Gastroesophageal sphincter (tissue), 3 donors: ENCODE measurements at regions not wholly inside any gene's neighbourhood (a gene's known extent, or its start where the extent isn't known, plus 50 kb on each side); places are given as distances from the start of the nearest gene placed in this dataset.

Source experiments
- CTCF ChIP-seq, 4 experiments: fragments of 200-600 bp in 2 of 4; fragments of 450-650 bp in 2 of 4; sonication (generic) in 1 of 4; IDR thresholded peaks; one replicate each; pipeline ENCODE4 v1.5.1; 2017 to 2019; ENCODE audit warnings: antibody characterized with exemption in 4 of 4, mild to moderate bottlenecking in 2 of 4, moderate library complexity in 2 of 4
- EP300 ChIP-seq: sonication (generic); formaldehyde crosslinking; IDR thresholded peaks from one replicate; pipeline ENCODE4 v1.6.1; 2017; ENCODE audit warnings: antibody characterized with exemption, mild to moderate bottlenecking
- POLR2A ChIP-seq, 2 donors: fragments of 450-650 bp; IDR thresholded peaks; one replicate each; pipeline ENCODE4 v1.6.1; 2017; ENCODE audit warnings: antibody characterized with exemption in 2 of 2, mild to moderate bottlenecking in 2 of 2, moderate library complexity in 1 of 2
- POLR2AphosphoS5 ChIP-seq: sonication (generic); formaldehyde crosslinking; IDR thresholded peaks from one replicate; pipeline ENCODE4 v1.6.1; 2017; ENCODE audit warnings: antibody characterized with exemption

- TF ChIP-seq CTCF (IDR thresholded peaks at IDR 0.05) (no peak), EP300 (no peak), POLR2A (IDR thresholded peaks at IDR 0.05) (no peak), POLR2AphosphoS5 (no peak)
Observed at GRCh38 chr6:111952821-111953540, 79.7 kb upstream of the FYN start.
